OCI-LY3 (cell line): ENCODE measurements at regions not wholly inside any gene's neighbourhood (a gene's known extent, or its start where the extent isn't known, plus 50 kb on each side); places are given as distances from the start of the nearest gene placed in this dataset.

Experiments used
- H2AFZ ChIP-seq: fragments of 200-600, 300-600 bp; shearing (Covaris generic); 2 replicates; pipeline ENCODE4 v1.6.0; 2014; ENCODE audit warnings: antibody characterized with exemption, low read depth, low read length
- H3K27ac ChIP-seq: fragments of 200-600, 300-600 bp; sonication (generic); 2 replicates; pipeline ENCODE4 v1.5.1; 2014; ENCODE audit warnings: mild to moderate bottlenecking, low read length, moderate library complexity, mixed read lengths
- H3K27me3 ChIP-seq: fragments of 200-600, 300-600 bp; sonication (generic); 2 replicates; pipeline ENCODE4 v1.6.1; 2014; ENCODE audit warnings: low read depth, low read length, mixed read lengths
- H3K36me3 ChIP-seq: fragments of 200-600, 300-600 bp; sonication (generic); replicated peaks from 2 replicates; pipeline ENCODE3; 2014; ENCODE audit warnings: low read depth, low read length, mixed read lengths
- H3K4me1 ChIP-seq: fragments of 300-600, 200-600 bp; sonication (generic); 2 replicates; pipeline ENCODE4 v1.6.1; 2014; ENCODE audit warnings: low read length, mixed read lengths
- H3K4me2 ChIP-seq: fragments of 200-600, 300-600 bp; sonication (generic); 2 replicates; pipeline ENCODE4 v1.6.1; 2014; ENCODE audit warnings: low read length, mixed read lengths
- H3K4me3 ChIP-seq: fragments of 300-600, 200-600 bp; sonication (generic); 2 replicates; pipeline ENCODE4 v1.5.1; 2014; ENCODE audit warnings: antibody characterized with exemption, mild to moderate bottlenecking, low read length, moderate library complexity
- H3K79me2 ChIP-seq: fragments of 300-600, 200-600 bp; shearing (Covaris generic); 2 replicates; pipeline ENCODE4 v1.6.1; 2014; ENCODE audit warnings: mild to moderate bottlenecking, low read length, mixed read lengths
- H3K9ac ChIP-seq: fragments of 300-600, 200-600 bp; shearing (Covaris generic); 2 replicates; pipeline ENCODE4 v1.6.0; 2014; ENCODE audit warnings: mild to moderate bottlenecking, low read length, moderate library complexity
- H3K9me3 ChIP-seq: fragments of 200-600, 300-600 bp; shearing (Covaris generic); 2 replicates; pipeline ENCODE4 v1.6.1; 2014; ENCODE audit warnings: low read length, mixed read lengths; ENCODE audit not compliant: insufficient read depth
- H4K20me1 ChIP-seq: fragments of 200-600, 300-600 bp; sonication (generic); 2 replicates; pipeline ENCODE4 v1.6.1; 2016; ENCODE audit warnings: low read length, mixed read lengths; ENCODE audit not compliant: insufficient read depth
- EZH2phosphoT487 ChIP-seq: fragments of 200-600 bp; shearing (Covaris generic); IDR thresholded peaks from 2 replicates; pipeline ENCODE4 v1.6.1; 2018; ENCODE audit warnings: antibody characterized with exemption, mixed run types, low read depth
- TF ChIP-seq, protein P1 (sequence below): fragments of 200-600, 300-600 bp; sonication (generic); IDR thresholded peaks from 2 replicates; pipeline ENCODE4 v1.5.1; 2014; ENCODE audit warnings: antibody characterized with exemption, low read length, low read depth

- H3K4me1 ChIP-seq, result no peaks in the 10 kb centered on the region
- no peak overlapping the region for H3K4me2 ChIP-seq
- H3K4me3 ChIP-seq, result no peak overlapping the region
- H3K79me2 ChIP-seq, result no peaks in the 10 kb centered on the region
- no peaks in the 10 kb centered on the region for H4K20me1 ChIP-seq
- TF ChIP-seq, protein P1, sequence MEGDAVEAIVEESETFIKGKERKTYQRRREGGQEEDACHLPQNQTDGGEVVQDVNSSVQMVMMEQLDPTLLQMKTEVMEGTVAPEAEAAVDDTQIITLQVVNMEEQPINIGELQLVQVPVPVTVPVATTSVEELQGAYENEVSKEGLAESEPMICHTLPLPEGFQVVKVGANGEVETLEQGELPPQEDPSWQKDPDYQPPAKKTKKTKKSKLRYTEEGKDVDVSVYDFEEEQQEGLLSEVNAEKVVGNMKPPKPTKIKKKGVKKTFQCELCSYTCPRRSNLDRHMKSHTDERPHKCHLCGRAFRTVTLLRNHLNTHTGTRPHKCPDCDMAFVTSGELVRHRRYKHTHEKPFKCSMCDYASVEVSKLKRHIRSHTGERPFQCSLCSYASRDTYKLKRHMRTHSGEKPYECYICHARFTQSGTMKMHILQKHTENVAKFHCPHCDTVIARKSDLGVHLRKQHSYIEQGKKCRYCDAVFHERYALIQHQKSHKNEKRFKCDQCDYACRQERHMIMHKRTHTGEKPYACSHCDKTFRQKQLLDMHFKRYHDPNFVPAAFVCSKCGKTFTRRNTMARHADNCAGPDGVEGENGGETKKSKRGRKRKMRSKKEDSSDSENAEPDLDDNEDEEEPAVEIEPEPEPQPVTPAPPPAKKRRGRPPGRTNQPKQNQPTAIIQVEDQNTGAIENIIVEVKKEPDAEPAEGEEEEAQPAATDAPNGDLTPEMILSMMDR, result no peak
- no peak for TF ChIP-seq EZH2phosphoT487
- no peak overlapping the region for H2AFZ ChIP-seq
- no peaks in the 10 kb centered on the region for H3K9me3 ChIP-seq
- H3K9ac ChIP-seq, result no peak overlapping the region
- no peaks in the 10 kb centered on the region for H3K36me3 ChIP-seq
- no peaks in the 10 kb centered on the region for H3K27me3 ChIP-seq
- no peak overlapping the region for H3K27ac ChIP-seq
Measured at GRCh38 chr14:36233217-36233616, 56.7 kb upstream of the PTCSC3 start.

GRCh38 chr14:36229262-36229661 lies 52.7 kb upstream of the PTCSC3 start:
- no peak overlapping the region for H3K9ac ChIP-seq
- no peaks in the 10 kb centered on the region for H3K36me3 ChIP-seq
- H3K4me1 ChIP-seq, result no peaks in the 10 kb centered on the region
- no peak overlapping the region for H3K4me2 ChIP-seq
- H4K20me1 ChIP-seq, result no peaks in the 10 kb centered on the region
- TF ChIP-seq EZH2phosphoT487, result no peak
- TF ChIP-seq, protein P1, result no peak
- no peak overlapping the region for H3K27ac ChIP-seq
- no peaks in the 10 kb centered on the region for H3K9me3 ChIP-seq
- H3K27me3 ChIP-seq, result no peaks in the 10 kb centered on the region
- H2AFZ ChIP-seq, result no peak overlapping the region
- H3K4me3 ChIP-seq, result no peak overlapping the region
- H3K79me2 ChIP-seq, result no peaks in the 10 kb centered on the region

- H4K20me1 ChIP-seq, result no peaks in the 10 kb centered on the region
- H3K79me2 ChIP-seq, result no peaks in the 10 kb centered on the region
- no peaks in the 10 kb centered on the region for H3K36me3 ChIP-seq
- no peak overlapping the region for H3K27ac ChIP-seq
- H3K9ac ChIP-seq, result no peak overlapping the region
- H3K4me3 ChIP-seq, result no peak overlapping the region
- H3K4me1 ChIP-seq, result no peaks in the 10 kb centered on the region
- no peaks in the 10 kb centered on the region for H3K27me3 ChIP-seq
- TF ChIP-seq EZH2phosphoT487, result no peak
- H3K4me2 ChIP-seq, result no peak overlapping the region
- H2AFZ ChIP-seq, result no peak overlapping the region
- H3K9me3 ChIP-seq, result no peaks in the 10 kb centered on the region
Measured at GRCh38 chr14:36227802-36228201, 51.3 kb upstream of the PTCSC3 start.

DNA sequence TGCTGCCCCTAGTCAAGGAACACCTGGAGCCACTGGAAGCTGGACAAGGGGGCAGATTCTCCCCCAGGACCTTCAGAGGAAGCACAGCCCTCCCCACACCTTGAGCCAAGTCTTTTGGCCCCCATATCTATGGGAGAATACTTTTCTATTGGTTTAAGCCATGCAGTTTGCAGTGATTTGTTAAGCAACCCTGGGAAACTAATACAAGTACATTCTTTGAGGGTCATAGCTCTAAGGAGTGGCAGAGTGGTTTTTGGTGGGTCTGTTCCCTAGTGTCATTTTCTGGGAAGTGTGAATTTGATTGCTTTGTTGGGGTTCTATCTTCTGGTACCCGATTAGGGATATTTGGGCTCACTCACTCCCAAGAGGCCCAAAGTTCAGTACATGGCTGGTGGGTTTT lies 50.8 kb upstream of the PTCSC3 start:
- Histone ChIP-seq H3K9me3 (no peaks in the 10 kb centered on the region), H3K9ac (no peak overlapping the region), H3K36me3 (no peaks in the 10 kb centered on the region), H2AFZ (no peak overlapping the region), H3K4me2 (no peak overlapping the region), H3K27ac (no peak overlapping the region), H4K20me1 (no peaks in the 10 kb centered on the region), H3K4me3 (no peak overlapping the region), H3K4me1 (no peaks in the 10 kb centered on the region), H3K27me3 (no peaks in the 10 kb centered on the region), H3K79me2 (no peaks in the 10 kb centered on the region)
- TF ChIP-seq, protein P1, result no peak
- TF ChIP-seq EZH2phosphoT487, result no peak
